NCI-H774 (cell line): ENCODE measurements at regions not wholly inside any gene's neighbourhood (a gene's known extent, or its start where the extent isn't known, plus 50 kb on each side); places are given as distances from the start of the nearest gene placed in this dataset.

Experiments used
- DNase-seq: peaks from one replicate; lab custom pipeline; 2025; lab: John Stamatoyannopoulos, UW

DNA sequence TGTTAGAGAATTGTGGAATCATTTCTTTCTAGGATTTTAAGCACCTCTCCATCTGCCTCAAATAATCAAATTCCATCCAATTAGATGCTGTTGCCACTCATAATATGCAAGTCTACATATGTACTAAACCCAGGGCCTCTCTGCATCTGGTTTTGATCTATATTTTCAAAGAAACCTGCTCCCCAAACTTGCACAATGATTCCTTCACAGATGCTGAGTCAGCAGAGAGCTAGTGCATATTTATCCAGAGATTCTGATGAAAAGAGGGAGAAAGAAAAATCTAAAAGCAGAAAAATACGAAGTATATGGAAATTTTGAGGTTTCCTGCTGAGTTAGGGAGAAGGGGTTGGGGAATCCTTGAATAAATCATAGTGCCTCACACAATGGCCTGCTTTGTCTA, 235.1 kb upstream of the RBFOX1 start:
- no peak for DNase-seq

- no peak for DNase-seq
Observed at GRCh38 chr16:7093511-7093910, 239.1 kb upstream of the RBFOX1 start.

DNA sequence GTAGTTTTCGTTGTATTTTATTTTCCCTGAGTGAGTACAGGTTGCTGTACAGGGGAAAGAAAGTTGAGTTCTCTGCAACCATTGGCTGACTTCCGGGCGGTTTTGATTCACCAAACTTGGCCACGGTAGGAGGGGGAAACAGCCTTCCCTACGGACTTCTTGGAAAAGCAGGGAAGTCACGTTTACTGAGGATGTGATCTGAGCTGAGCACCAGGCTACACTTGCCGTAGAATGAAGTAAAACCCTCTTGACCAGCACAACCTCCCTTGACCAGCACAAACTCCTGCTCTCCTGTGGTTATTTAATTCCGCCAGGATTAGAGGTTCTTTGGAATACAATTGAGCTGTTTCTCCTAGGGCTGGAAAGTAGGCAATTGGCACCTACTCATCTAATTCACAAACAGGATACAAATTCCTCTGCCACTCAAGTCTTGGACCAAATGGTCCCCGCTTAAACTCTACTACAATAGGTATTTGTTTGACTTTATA, 242.0 kb upstream of the RBFOX1 start:
- DNase-seq: no peak

GRCh38 chr16:7089751-7090150, 242.9 kb upstream of the RBFOX1 start:
- no peak for DNase-seq

GRCh38 chr16:7088711-7089110, 243.9 kb upstream of the RBFOX1 start:
- no peak for DNase-seq

GRCh38 chr16:7086822-7087616, 245.6 kb upstream of the RBFOX1 start:
- DNase-seq: no peak

- no peak for DNase-seq
Observed at GRCh38 chr16:7085776-7086175, 246.9 kb upstream of the RBFOX1 start.

- DNase-seq: no peak
Observed at GRCh38 chr16:7083096-7083495, 249.5 kb upstream of the RBFOX1 start.

GRCh38 chr16:7077636-7078035, 255.0 kb upstream of the RBFOX1 start:
- DNase-seq: no peak

DNA sequence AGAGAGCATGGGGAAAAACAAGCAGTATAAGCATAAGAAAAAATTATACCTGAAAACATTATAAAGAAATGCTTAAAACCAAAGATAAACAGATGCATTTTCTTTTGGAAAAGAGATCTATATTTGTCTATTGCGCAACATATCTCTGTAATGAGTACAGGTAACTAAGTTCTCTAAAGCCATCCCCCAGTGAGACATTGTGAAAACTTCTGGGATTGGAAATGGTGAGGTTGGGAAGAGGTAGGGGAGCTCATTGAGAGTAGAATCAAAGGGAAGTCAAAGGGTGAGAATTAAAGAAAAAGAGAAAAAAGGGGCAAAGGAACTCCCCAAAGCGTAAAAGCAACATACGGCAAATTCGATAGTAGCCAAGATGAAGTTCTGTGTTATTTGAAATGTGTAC, 257.9 kb upstream of the RBFOX1 start:
- no peak for DNase-seq

DNA sequence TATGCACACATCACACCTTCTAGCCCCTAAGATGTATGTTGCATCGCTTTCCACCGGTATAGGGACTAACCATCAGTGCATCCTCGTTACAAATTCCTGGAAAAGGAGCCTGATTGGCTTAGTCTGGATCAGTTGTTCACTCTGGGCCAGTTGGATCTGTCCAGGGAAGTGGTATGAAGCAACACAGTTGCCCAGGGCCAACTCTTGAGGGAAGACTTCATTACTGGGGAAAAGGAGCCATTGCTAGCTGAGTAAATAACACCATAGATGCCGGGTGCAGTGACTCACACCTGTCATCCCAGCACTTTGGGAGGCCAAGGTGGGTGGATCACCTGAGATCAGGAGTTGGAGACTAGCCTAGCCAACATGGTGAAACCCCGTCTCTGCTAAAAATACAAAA, 275.2 kb upstream of the RBFOX1 start:
- DNase-seq: no peak

GRCh38 chr16:7055443-7055842, 277.2 kb upstream of the RBFOX1 start:
- no peak for DNase-seq

DNA sequence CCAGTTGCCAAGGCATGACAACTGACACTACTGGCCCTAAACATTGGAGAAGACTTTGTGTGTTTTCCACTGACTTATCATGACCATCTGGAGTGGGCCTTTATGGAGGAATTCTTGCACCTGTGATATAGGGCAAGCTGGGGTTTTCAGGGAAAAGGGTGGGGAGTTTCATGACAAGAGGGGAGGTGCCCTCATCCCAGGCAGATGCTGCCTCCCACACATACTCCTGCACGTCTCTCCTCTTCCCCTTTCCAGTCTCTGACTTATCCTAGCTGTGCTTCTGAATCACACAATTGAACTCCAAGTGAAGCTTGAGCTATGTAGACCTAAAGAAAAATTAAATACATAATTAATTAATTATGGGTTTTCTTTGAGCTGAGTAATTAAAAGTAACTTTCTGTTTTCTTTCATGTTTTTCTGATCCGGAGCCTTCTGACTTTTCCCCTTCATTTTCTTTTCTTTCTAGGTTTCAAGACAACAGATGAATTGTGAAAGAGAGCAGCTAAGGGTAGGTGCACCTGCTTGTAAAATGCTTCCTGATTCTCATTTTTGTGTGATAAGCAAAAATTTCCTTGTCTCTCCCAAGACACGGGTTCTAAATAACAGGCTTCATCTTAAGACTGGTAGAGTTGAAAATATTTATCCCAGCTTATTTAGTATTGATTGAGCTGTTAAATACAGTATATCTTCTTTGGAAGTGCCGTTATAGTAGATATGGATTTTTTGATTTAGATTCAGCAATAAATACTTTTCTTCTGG, 280.9 kb upstream of the RBFOX1 start:
- DNase-seq: no peak

GRCh38 chr16:7044331-7044730, 288.3 kb upstream of the RBFOX1 start:
- no peak for DNase-seq

DNA sequence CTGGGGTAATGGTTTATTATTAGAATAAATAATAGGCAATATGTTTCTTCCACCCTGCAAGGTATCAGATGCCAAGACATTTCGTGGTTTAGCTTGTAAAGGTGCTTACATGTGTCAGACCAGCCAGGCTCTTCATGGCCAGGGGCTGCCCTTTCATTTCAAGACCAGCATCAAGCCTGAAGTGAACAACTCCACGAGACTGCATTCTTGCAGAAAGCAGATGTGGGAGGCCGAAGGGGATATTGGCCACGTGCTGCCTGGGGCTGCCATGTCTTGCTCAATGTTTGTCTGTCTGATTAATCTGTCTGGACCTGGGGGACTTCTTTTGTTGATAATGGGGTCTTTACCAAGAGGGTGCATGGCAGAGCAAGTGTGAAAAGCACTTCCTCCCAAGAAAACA, 294.2 kb upstream of the RBFOX1 start:
- no peak for DNase-seq

GRCh38 chr16:7037495-7037894, 295.1 kb upstream of the RBFOX1 start:
- no peak for DNase-seq

- no peak for DNase-seq
Observed at GRCh38 chr16:7031031-7031430, 301.6 kb upstream of the RBFOX1 start.

GRCh38 chr16:7027401-7027800, 305.2 kb upstream of the RBFOX1 start:
- DNase-seq: no peak

DNA sequence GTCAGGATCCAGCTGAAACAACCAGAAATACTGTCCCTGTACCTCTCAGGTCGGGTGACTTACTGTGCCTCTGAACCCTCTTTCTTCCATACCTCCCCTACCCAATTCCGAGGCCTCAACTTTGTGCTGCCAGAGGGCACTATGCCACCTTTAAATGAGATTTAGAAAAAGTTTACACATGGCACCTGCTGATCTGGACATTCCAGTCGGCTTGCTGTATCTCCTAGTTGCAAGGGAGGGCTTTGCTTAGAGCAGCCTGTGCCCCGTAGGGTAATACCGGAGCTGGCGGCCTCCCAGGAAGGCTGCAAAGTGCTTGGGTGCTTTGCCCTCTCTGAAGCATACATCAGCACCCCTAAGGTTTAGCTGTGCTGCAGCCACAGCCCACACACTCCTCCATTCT, 306.0 kb upstream of the RBFOX1 start:
- no peak for DNase-seq

- peak; percentile 39 for DNase-seq
Observed at GRCh38 chr16:7025616-7026190, 306.9 kb upstream of the RBFOX1 start.

DNA sequence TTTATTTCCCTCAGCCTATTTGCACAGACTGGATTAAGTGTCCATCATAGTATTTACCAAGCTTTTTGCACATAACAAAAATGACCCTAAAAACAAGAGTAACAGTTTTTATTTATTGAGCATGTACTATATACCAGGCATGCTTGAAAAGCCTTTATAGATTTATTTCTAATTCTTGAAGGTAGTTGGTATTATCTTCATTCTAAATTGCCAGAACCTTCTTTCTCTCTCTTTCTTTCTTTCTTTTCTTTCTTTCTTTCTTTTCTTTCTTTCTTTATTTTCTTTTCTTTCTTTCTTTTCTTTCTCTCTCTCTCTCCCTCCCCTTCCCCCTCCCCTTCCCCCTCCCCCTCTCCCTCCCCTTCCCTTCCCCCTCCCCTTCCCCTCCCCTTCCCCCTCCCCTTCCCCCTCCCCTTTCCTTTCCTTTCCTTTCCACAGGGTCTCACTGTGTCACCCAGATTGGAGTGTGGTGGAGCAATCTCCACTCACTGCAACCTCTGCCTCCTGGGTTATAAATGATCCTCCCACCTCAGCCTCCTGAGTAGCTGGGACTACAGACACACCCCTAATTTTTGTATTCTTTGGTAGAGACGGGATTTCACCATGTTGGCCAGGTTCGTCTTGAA, 310.9 kb upstream of the RBFOX1 start:
- DNase-seq: no peak

DNA sequence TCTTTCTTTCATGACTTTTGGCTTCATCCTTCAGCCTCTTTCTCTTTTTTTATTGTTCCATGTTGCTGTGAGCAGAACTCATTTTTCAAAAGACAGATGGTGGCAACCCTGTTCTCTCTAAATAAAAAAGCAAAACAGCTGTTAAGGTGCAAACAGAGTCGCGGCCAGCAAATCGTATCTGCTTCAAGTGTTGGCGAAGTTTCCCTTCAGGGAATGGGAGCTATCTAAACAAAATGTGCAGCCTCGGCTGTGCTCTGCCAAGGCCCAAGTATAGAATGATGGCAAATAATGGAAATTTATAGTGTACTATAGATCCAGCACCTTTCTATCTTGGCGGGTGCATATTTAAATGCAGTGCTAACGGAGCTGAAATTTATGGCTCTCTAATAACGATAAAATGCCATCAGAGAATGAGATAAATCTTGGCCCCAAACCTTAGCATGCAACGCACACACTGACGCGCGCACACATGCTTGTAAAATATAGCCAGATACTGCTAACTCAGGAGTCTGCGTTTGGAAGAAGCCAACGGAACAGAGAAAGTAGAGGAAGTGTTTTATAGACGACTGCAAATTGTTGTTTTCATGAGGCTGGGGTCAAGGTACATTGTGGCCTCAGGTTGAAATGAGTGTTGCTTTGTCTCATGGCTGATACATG, 315.5 kb upstream of the RBFOX1 start:
- no peak for DNase-seq
